ENCODE measurements at regions not wholly inside any gene's neighbourhood (a gene's known extent, or its start where the extent isn't known, plus 50 kb on each side); places are given as distances from the start of the nearest gene placed in this dataset.

GRCh38 chr10:113301342-113301984, 251.4 kb upstream of the HABP2 start:
- DNase-seq (ENCODE audit: low spot score in 2 of 2) = no peak
- H3K9me3 Mint-ChIP-seq = no peaks in the 10 kb centered on the region
- H3K4me3 Mint-ChIP-seq = no peak overlapping the region
- H3K4me1 Mint-ChIP-seq = no peaks in the 10 kb centered on the region
- H3K36me3 Mint-ChIP-seq (ENCODE audit: insufficient read depth) = peaks cover 1% of the 10 kb centered on the region
- no peak for ATAC-seq (replicated peaks; ENCODE audit: extremely low read depth, poor library complexity, severe bottlenecking)
- H3K27ac Mint-ChIP-seq (ENCODE audit: low read depth) = no peak overlapping the region
- H3K27me3 Mint-ChIP-seq = peaks cover 29% of the 10 kb centered on the region

GRCh38 chr10:113302062-113302461, 250.8 kb upstream of the HABP2 start:
- Mint-ChIP-seq H3K4me1 (no peaks in the 10 kb centered on the region), H3K9me3 (no peaks in the 10 kb centered on the region), H3K36me3 (ENCODE audit: insufficient read depth) (peaks cover 1% of the 10 kb centered on the region), H3K27me3 (peaks cover 26% of the 10 kb centered on the region), H3K4me3 (no peak overlapping the region), H3K27ac (ENCODE audit: low read depth) (no peak overlapping the region)
- ATAC-seq (replicated peaks; ENCODE audit: extremely low read depth, poor library complexity, severe bottlenecking) (no peak), DNase-seq (ENCODE audit: low spot score in 2 of 2) (no peak)

GRCh38 chr10:113303544-113304146, 249.2 kb upstream of the HABP2 start:
- no peak for DNase-seq (ENCODE audit: low spot score in 2 of 2)
- Mint-ChIP-seq H3K27me3 (peaks cover 24% of the 10 kb centered on the region), H3K27ac (ENCODE audit: low read depth) (no peak overlapping the region)

GRCh38 chr10:113304726-113305125, 248.1 kb upstream of the HABP2 start:
- no peak overlapping the region for H3K27ac Mint-ChIP-seq (ENCODE audit: low read depth)
- H3K27me3 Mint-ChIP-seq = peaks cover 20% of the 10 kb centered on the region
- H3K9me3 Mint-ChIP-seq = no peaks in the 10 kb centered on the region
- no peaks in the 10 kb centered on the region for H3K4me1 Mint-ChIP-seq
- DNase-seq (ENCODE audit: low spot score in 2 of 2) = no peak
- H3K36me3 Mint-ChIP-seq (ENCODE audit: insufficient read depth) = peaks cover 1% of the 10 kb centered on the region
- H3K4me3 Mint-ChIP-seq = no peak overlapping the region
- no peak for ATAC-seq (replicated peaks; ENCODE audit: extremely low read depth, poor library complexity, severe bottlenecking)

More at GRCh38 chr10:113303544-113304146, 249.2 kb upstream of the HABP2 start:
- peaks cover 1% of the 10 kb centered on the region for H3K36me3 Mint-ChIP-seq (ENCODE audit: insufficient read depth)
- ATAC-seq (replicated peaks; ENCODE audit: extremely low read depth, poor library complexity, severe bottlenecking) = no peak
- no peaks in the 10 kb centered on the region for H3K4me1 Mint-ChIP-seq
- no peak overlapping the region for H3K4me3 Mint-ChIP-seq
- H3K9me3 Mint-ChIP-seq = no peaks in the 10 kb centered on the region

GRCh38 chr10:113305871-113306270, 247.0 kb upstream of the HABP2 start:
- Mint-ChIP-seq H3K4me3 (no peak overlapping the region), H3K9me3 (no peaks in the 10 kb centered on the region), H3K36me3 (ENCODE audit: insufficient read depth) (no peaks in the 10 kb centered on the region), H3K27ac (ENCODE audit: low read depth) (no peak overlapping the region), H3K4me1 (no peaks in the 10 kb centered on the region), H3K27me3 (peaks cover 29% of the 10 kb centered on the region)
- ATAC-seq (replicated peaks; ENCODE audit: extremely low read depth, poor library complexity, severe bottlenecking) = no peak
- DNase-seq (ENCODE audit: low spot score in 2 of 2) = no peak

GRCh38 chr10:113309791-113310190, 243.1 kb upstream of the HABP2 start:
- Mint-ChIP-seq H3K9me3 (no peaks in the 10 kb centered on the region), H3K27ac (ENCODE audit: low read depth) (no peak overlapping the region), H3K4me3 (no peak overlapping the region), H3K4me1 (no peaks in the 10 kb centered on the region), H3K27me3 (peaks cover 56% of the 10 kb centered on the region), H3K36me3 (ENCODE audit: insufficient read depth) (no peaks in the 10 kb centered on the region)
- ATAC-seq (replicated peaks; ENCODE audit: extremely low read depth, poor library complexity, severe bottlenecking) (no peak), DNase-seq (ENCODE audit: low spot score in 2 of 2) (no peak)

- no peak for DNase-seq (ENCODE audit: low spot score in 2 of 2)
- no peak for ATAC-seq (replicated peaks; ENCODE audit: extremely low read depth, poor library complexity, severe bottlenecking)
- Mint-ChIP-seq H3K4me1 (no peaks in the 10 kb centered on the region), H3K9me3 (no peaks in the 10 kb centered on the region), H3K4me3 (no peak overlapping the region), H3K27me3 (peaks cover 61% of the 10 kb centered on the region), H3K36me3 (ENCODE audit: insufficient read depth) (no peaks in the 10 kb centered on the region), H3K27ac (ENCODE audit: low read depth) (no peak overlapping the region)
These were observed 242.5 kb upstream of the HABP2 start for GRCh38 chr10:113310347-113310746.

- Mint-ChIP-seq H3K9me3 (peaks cover 6% of the 10 kb centered on the region), H3K36me3 (ENCODE audit: insufficient read depth) (no peaks in the 10 kb centered on the region), H3K4me1 (no peaks in the 10 kb centered on the region), H3K4me3 (no peak overlapping the region), H3K27ac (ENCODE audit: low read depth) (no peak overlapping the region), H3K27me3 (peaks cover 59% of the 10 kb centered on the region)
- ATAC-seq (replicated peaks; ENCODE audit: extremely low read depth, poor library complexity, severe bottlenecking) (no peak), DNase-seq (ENCODE audit: low spot score in 2 of 2) (no peak)
These were observed 239.7 kb upstream of the HABP2 start for GRCh38 chr10:113313048-113313602.

- Mint-ChIP-seq H3K27ac (ENCODE audit: low read depth) (no peak overlapping the region), H3K9me3 (peaks cover 6% of the 10 kb centered on the region), H3K27me3 (peaks cover 59% of the 10 kb centered on the region), H3K4me3 (no peak overlapping the region), H3K4me1 (no peaks in the 10 kb centered on the region), H3K36me3 (ENCODE audit: insufficient read depth) (no peaks in the 10 kb centered on the region)
- ATAC-seq (replicated peaks; ENCODE audit: extremely low read depth, poor library complexity, severe bottlenecking) (no peak), DNase-seq (ENCODE audit: low spot score in 2 of 2) (no peak)
These were observed 239.1 kb upstream of the HABP2 start for GRCh38 chr10:113313722-113314121.

- no peaks in the 10 kb centered on the region for H3K36me3 Mint-ChIP-seq (ENCODE audit: insufficient read depth)
- no peak overlapping the region for H3K27ac Mint-ChIP-seq (ENCODE audit: low read depth)
- no peak overlapping the region for H3K4me3 Mint-ChIP-seq
- ATAC-seq (replicated peaks; ENCODE audit: extremely low read depth, poor library complexity, severe bottlenecking) (no peak), DNase-seq (ENCODE audit: low spot score in 2 of 2) (no peak)
- peaks cover 37% of the 10 kb centered on the region for H3K27me3 Mint-ChIP-seq
- H3K4me1 Mint-ChIP-seq = no peaks in the 10 kb centered on the region
- H3K9me3 Mint-ChIP-seq = peaks cover 6% of the 10 kb centered on the region
These were observed 236.3 kb upstream of the HABP2 start for GRCh38 chr10:113316506-113316905.

GRCh38 chr10:113317489-113317888, 235.4 kb upstream of the HABP2 start:
- Mint-ChIP-seq H3K4me1 (no peaks in the 10 kb centered on the region), H3K27ac (ENCODE audit: low read depth) (no peak overlapping the region), H3K36me3 (ENCODE audit: insufficient read depth) (no peaks in the 10 kb centered on the region), H3K4me3 (no peak overlapping the region), H3K27me3 (peaks cover 27% of the 10 kb centered on the region), H3K9me3 (peaks cover 6% of the 10 kb centered on the region)
- no peak for ATAC-seq (replicated peaks; ENCODE audit: extremely low read depth, poor library complexity, severe bottlenecking)
- no peak for DNase-seq (ENCODE audit: low spot score in 2 of 2)

GRCh38 chr10:113319479-113319878, 233.4 kb upstream of the HABP2 start:
- Mint-ChIP-seq H3K4me3 (no peak overlapping the region), H3K27ac (ENCODE audit: low read depth) (no peak overlapping the region), H3K9me3 (peaks cover 6% of the 10 kb centered on the region), H3K27me3 (peaks cover 26% of the 10 kb centered on the region), H3K4me1 (no peaks in the 10 kb centered on the region), H3K36me3 (ENCODE audit: insufficient read depth) (no peaks in the 10 kb centered on the region)
- ATAC-seq (replicated peaks; ENCODE audit: extremely low read depth, poor library complexity, severe bottlenecking) = no peak
- DNase-seq (ENCODE audit: low spot score in 2 of 2) = no peak

GRCh38 chr10:113320211-113320610, 232.6 kb upstream of the HABP2 start:
- DNase-seq (ENCODE audit: low spot score in 2 of 2) (no peak), ATAC-seq (replicated peaks; ENCODE audit: extremely low read depth, poor library complexity, severe bottlenecking) (no peak)
- Mint-ChIP-seq H3K36me3 (ENCODE audit: insufficient read depth) (no peaks in the 10 kb centered on the region), H3K27me3 (peaks cover 22% of the 10 kb centered on the region), H3K9me3 (peaks cover 6% of the 10 kb centered on the region), H3K27ac (ENCODE audit: low read depth) (no peak overlapping the region), H3K4me1 (no peaks in the 10 kb centered on the region), H3K4me3 (no peak overlapping the region)

Measured in central memory CD8-positive, alpha-beta T cell (primary cell).